HCT116 (cell line): ENCODE measurements at regions not wholly inside any gene's neighbourhood (a gene's known extent, or its start where the extent isn't known, plus 50 kb on each side); places are given as distances from the start of the nearest gene placed in this dataset.

ENCODE experiments used
- JUND ChIP-seq: IDR thresholded peaks from 2 replicates; pipeline ENCODE4 v1.6.1; 2012
- REST ChIP-seq: IDR thresholded peaks from 2 replicates; pipeline ENCODE4 v1.6.1; 2012; ENCODE audit warnings: low read depth

GRCh38 chr6:3633711-3634110 lies 117.8 kb downstream of the PXDC1 start:
- TF ChIP-seq JUND (no peak), REST (no peak)
